Natural killer cell (primary cell): ENCODE measurements at regions not wholly inside any gene's neighbourhood (a gene's known extent, or its start where the extent isn't known, plus 50 kb on each side); places are given as distances from the start of the nearest gene placed in this dataset.

Experiments used
- ATAC-seq, 3 donors: fragments of 150-1000 bp in 2 of 3; fragments of 200-7000 bp in 1 of 3; cut with Tn5 transposase; 1 replicate in 1 of 3; 2 replicates in 2 of 3; pipeline ENCODE4 v1.10.0; 2021; ENCODE audit warnings: mild to moderate bottlenecking in 2 of 3, moderate library complexity in 2 of 3
- DNase-seq, 2 donors: peaks; one replicate each; pipeline versions ENCODE4 v3.0.0 to v3.0.0-alpha.2; 2013 to 2021; ENCODE audit warnings: mixed read lengths in 1 of 2
- H3K27ac ChIP-seq: one replicate; pipeline ENCODE4 v1.5.1; 2013; ENCODE audit warnings: mild to moderate bottlenecking, low read length
- H3K27me3 ChIP-seq: one replicate; pipeline ENCODE4 v1.6.1; 2013; ENCODE audit warnings: low read length; ENCODE audit not compliant: control insufficient read depth, insufficient read depth
- H3K36me3 ChIP-seq: one replicate; pipeline ENCODE4 v1.6.1; 2013; ENCODE audit warnings: low read length; ENCODE audit not compliant: control insufficient read depth, insufficient read depth
- H3K4me1 ChIP-seq: one replicate; pipeline ENCODE4 v1.6.1; 2013; ENCODE audit warnings: low read length; ENCODE audit not compliant: control insufficient read depth, insufficient read depth
- H3K4me3 ChIP-seq: one replicate; pipeline ENCODE4 v1.5.1; 2013; ENCODE audit warnings: low read length
- H3K9me3 ChIP-seq: one replicate; pipeline ENCODE4 v1.6.1; 2013; ENCODE audit warnings: low read length; ENCODE audit not compliant: control insufficient read depth, insufficient read depth
- H3K27ac Mint-ChIP-seq, 2 donors: one replicate each; pipeline ENCODE4 v1.8.0; 2022; ENCODE audit warnings: mild to moderate bottlenecking in 2 of 2, mixed read lengths in 2 of 2, moderate library complexity in 1 of 2
- H3K27me3 Mint-ChIP-seq, 2 donors: one replicate each; pipeline ENCODE4 v1.8.0; 2022; ENCODE audit warnings: low read depth in 2 of 2, mixed read lengths in 2 of 2
- H3K36me3 Mint-ChIP-seq: one replicate; pipeline ENCODE4 v1.8.0; 2022; ENCODE audit warnings: mixed read lengths
- H3K4me1 Mint-ChIP-seq, 2 donors: one replicate each; pipeline ENCODE4 v1.8.0; 2022; ENCODE audit warnings: mixed read lengths in 2 of 2
- H3K4me3 Mint-ChIP-seq: one replicate; pipeline ENCODE4 v1.8.0; 2022; ENCODE audit warnings: mild to moderate bottlenecking, moderate library complexity, mixed read lengths
- H3K9me3 Mint-ChIP-seq, 2 donors: one replicate each; pipeline ENCODE4 v1.8.0; 2022; ENCODE audit warnings: mixed read lengths in 2 of 2
- WGBS: methylation state at CpG from one replicate; pipeline ENCODE4 v1.1.7; 2013; ENCODE audit warnings: missing lambda C conversion rate; ENCODE audit not compliant: insufficient coverage; 5-methylcytosine and 5-hydroxymethylcytosine counted together
- intact Hi-C: fragments of 100-400 bp; cut with micrococcal nuclease; formaldehyde crosslinking; loops from one replicate; pipeline ENCODE4 v1.14.2; 2022
- TF ChIP-seq, protein P1 (sequence below): fragments of 200-600 bp; IDR thresholded peaks from one replicate; pipeline ENCODE4 v1.8.0; 2022; ENCODE audit warnings: antibody characterized with exemption

DNA sequence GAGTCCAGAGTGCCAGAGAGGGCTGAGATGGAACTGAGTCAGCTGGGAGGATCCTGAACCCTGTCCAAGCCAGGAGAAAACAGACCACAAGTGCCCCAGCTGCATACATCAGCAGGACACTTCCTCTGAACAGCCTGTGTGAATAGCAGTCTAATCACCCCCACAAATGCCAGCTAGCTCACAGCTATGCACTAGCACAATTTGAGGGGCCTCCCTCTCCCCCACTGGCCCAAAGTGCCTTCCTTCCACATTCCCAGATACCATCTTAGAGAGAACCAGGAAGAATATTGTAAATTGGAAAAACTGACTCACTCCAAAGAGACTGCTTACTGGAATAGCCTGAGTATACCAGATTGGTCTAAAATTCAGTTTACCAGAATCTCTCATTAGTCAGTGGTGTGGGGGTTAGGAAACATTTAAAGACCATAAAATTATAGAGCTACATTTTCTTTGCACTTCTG, 292.6 kb upstream of the KLF3 start:
- no peaks in the 10 kb centered on the region for H3K27me3 Mint-ChIP-seq
- TF ChIP-seq, protein P1, sequence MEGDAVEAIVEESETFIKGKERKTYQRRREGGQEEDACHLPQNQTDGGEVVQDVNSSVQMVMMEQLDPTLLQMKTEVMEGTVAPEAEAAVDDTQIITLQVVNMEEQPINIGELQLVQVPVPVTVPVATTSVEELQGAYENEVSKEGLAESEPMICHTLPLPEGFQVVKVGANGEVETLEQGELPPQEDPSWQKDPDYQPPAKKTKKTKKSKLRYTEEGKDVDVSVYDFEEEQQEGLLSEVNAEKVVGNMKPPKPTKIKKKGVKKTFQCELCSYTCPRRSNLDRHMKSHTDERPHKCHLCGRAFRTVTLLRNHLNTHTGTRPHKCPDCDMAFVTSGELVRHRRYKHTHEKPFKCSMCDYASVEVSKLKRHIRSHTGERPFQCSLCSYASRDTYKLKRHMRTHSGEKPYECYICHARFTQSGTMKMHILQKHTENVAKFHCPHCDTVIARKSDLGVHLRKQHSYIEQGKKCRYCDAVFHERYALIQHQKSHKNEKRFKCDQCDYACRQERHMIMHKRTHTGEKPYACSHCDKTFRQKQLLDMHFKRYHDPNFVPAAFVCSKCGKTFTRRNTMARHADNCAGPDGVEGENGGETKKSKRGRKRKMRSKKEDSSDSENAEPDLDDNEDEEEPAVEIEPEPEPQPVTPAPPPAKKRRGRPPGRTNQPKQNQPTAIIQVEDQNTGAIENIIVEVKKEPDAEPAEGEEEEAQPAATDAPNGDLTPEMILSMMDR: no peak
- H3K4me1 Mint-ChIP-seq: no peaks in the 10 kb centered on the region
- intact Hi-C loops: no loop called here
- no peaks in the 10 kb centered on the region for H3K4me1 ChIP-seq
- H3K36me3 ChIP-seq: no peaks in the 10 kb centered on the region
- H3K4me3 Mint-ChIP-seq: no peak overlapping the region
- DNase-seq: no peak
- no peaks in the 10 kb centered on the region for H3K27me3 ChIP-seq
- no peak overlapping the region for H3K27ac ChIP-seq
- no peak for ATAC-seq
- H3K36me3 Mint-ChIP-seq: no peaks in the 10 kb centered on the region
- H3K9me3 Mint-ChIP-seq: no peaks in the 10 kb centered on the region
- no peak overlapping the region for H3K4me3 ChIP-seq
- H3K9me3 ChIP-seq: no peaks in the 10 kb centered on the region
- no peak overlapping the region for H3K27ac Mint-ChIP-seq

DNA sequence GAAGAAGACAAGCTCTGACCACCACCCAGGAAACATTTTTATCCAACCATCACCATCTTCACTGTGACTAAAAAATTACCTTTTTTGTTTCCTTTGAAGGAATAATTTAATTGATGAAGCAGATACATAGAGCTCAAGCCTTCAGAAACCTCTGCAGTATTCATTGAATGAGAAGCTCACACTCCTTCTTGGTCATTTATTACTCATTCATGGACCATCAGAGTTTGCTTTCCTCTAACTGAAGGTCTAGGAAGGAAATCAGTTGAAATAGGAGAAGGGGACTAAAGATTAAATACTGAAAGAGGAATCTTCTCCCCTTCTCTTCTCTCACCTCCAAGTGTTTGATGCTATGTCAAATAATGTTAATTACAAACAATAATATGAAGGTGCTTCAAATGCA, 290.6 kb upstream of the KLF3 start:
- no peaks in the 10 kb centered on the region for H3K27me3 ChIP-seq
- ATAC-seq: no peak
- H3K4me1 ChIP-seq: no peaks in the 10 kb centered on the region
- no peak for DNase-seq
- Mint-ChIP-seq H3K4me3 (no peak overlapping the region), H3K4me1 (no peaks in the 10 kb centered on the region), H3K9me3 (peaks cover 2 to 3% of the 10 kb centered on the region in 2 donors), H3K27me3 (no peaks in the 10 kb centered on the region), H3K36me3 (no peaks in the 10 kb centered on the region), H3K27ac (no peak overlapping the region)
- H3K4me3 ChIP-seq: no peak overlapping the region
- no peak overlapping the region for H3K27ac ChIP-seq
- H3K36me3 ChIP-seq: no peaks in the 10 kb centered on the region
- intact Hi-C loops: no loop called here
- TF ChIP-seq, protein P1: no peak
- no peaks in the 10 kb centered on the region for H3K9me3 ChIP-seq

DNA sequence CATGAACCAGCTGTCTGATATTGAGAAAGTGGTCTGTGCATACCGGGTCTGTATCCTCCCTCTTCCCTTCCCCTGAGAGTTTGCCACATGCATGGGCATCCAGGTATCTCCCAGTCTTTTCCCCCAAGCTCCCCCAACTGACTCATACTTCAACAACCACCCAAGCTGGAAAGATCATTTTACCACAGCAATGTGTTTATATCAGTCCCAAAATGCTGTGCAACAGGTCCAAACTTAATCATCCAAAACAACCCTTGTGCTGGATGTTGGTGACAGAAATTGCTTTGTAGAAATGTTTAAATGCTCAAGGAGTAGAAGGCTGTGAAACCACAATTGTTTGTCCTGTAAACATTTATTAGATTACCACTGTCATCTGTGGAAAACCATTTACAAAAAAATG, 286.8 kb upstream of the KLF3 start:
- intact Hi-C loops: no loop called here
- no peaks in the 10 kb centered on the region for H3K27me3 Mint-ChIP-seq

DNA sequence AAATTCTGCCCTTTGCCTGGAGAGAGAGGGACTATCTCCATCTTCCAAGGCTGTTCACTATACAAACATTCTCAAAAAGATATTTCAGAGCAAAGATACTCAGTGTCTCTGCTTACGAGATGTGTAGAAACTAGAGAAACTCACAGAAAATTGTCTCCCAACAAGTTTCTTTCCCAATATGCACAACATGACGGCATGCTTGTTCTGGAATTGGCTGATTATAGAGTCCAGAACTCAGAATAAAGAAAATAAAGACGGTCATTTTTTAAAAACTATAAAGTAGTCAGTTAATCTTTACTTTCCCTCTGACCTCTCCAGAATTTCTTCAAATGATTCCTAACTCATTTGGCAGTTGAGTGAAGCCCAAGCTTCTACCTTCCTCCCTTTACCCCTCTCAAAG, 285.5 kb upstream of the KLF3 start:
- WGBS: 61% methylated on average over 3 of the region's 3 CpGs
- no peaks in the 10 kb centered on the region for H3K4me1 Mint-ChIP-seq
- Histone ChIP-seq H3K9me3 (no peaks in the 10 kb centered on the region), H3K27me3 (no peaks in the 10 kb centered on the region), H3K4me3 (no peak overlapping the region), H3K36me3 (no peaks in the 10 kb centered on the region), H3K4me1 (no peaks in the 10 kb centered on the region), H3K27ac (no peak overlapping the region)
- ATAC-seq (no peak), DNase-seq (no peak)
- H3K27ac Mint-ChIP-seq: no peak overlapping the region
- peaks cover 7% of the 10 kb centered on the region for H3K36me3 Mint-ChIP-seq
- intact Hi-C loops: no loop called here
- peaks cover 2 to 3% of the 10 kb centered on the region in 2 donors for H3K9me3 Mint-ChIP-seq
- TF ChIP-seq, protein P1: no peak
- H3K4me3 Mint-ChIP-seq: no peak overlapping the region
- H3K27me3 Mint-ChIP-seq: no peaks in the 10 kb centered on the region

More for the DNA sequence above, 286.8 kb upstream of the KLF3 start:
- Histone ChIP-seq H3K4me3 (no peak overlapping the region), H3K36me3 (no peaks in the 10 kb centered on the region), H3K9me3 (no peaks in the 10 kb centered on the region), H3K27me3 (no peaks in the 10 kb centered on the region), H3K4me1 (no peaks in the 10 kb centered on the region), H3K27ac (no peak overlapping the region)
- H3K9me3 Mint-ChIP-seq: peaks cover 2 to 3% of the 10 kb centered on the region in 2 donors
- DNase-seq (no peak), ATAC-seq (no peak)
- whole genome bisulfite sequencing: 92% methylated on average over 1 of the region's 1 CpG
- no peaks in the 10 kb centered on the region for H3K4me1 Mint-ChIP-seq
- H3K4me3 Mint-ChIP-seq: no peak overlapping the region
- TF ChIP-seq, protein P1: no peak
- H3K36me3 Mint-ChIP-seq: peaks cover 7% of the 10 kb centered on the region
- H3K27ac Mint-ChIP-seq: no peak overlapping the region
